GM18519 (cell line): ENCODE measurements at regions not wholly inside any gene's neighbourhood (a gene's known extent, or its start where the extent isn't known, plus 50 kb on each side); places are given as distances from the start of the nearest gene placed in this dataset.

Source experiments
- ATAC-seq: cut with Tn5 transposase; IDR thresholded peaks from one replicate; pipeline ENCODE4 v1.9.1; 2021; ENCODE audit warnings: mild to moderate bottlenecking, moderate library complexity; ENCODE audit not compliant: unreplicated experiment, low FRiP score

DNA sequence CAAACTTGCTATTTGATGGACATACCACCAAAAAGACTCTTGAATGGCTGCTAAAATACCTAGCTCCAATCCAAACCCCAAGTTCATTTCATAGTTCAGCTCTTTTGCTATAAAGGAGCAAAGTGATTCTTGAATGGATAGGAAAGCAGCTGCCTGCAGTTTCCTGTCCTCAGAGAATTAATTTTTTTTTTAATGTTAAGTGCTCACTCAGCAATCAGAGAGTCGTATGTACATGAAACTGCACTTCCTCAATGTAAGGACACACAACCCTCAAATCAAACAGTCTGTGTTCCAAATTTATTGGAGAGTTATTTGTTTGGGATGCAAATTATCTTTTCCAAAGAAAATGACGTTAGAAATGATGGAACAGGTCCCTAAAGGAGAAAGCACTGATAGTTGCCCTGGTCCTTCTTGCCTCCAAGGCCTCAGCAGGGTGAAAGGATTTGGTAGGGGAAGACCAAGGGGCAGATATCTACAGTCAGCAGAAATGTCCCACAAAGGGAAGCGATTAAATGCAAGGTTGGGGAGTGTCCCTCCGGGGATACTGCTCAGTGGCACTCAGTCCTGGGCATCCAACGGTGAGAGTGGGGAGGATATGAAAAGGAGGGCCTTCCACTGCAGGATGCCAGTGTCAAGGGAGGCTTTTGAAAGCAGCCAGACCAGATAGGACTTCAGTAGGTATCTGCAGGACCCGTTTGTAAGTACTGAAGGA lies 67.2 kb upstream of the RASGEF1B start:
- ATAC-seq, result no peak

DNA sequence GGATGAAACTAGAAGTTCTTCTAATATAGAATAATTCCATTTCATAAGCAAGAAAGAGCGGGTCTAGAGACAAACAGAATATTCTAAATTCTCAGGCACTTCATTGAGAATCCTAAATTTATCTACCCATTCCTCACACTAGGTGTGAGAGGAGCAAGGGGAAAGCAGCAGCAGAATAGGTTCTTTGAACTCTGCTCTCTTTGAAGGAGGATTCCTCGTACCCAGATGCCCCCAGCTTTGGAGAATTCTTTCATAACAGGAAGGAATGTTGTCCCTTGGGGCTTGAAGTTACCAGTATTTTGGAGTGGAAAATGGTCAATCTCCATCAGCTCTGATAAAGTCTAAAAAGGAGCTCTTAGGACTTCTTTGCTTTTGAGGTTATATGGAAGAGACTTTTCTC lies 59.7 kb upstream of the RASGEF1B start:
- no peak for ATAC-seq

- no peak for ATAC-seq
These were observed 57.3 kb upstream of the RASGEF1B start for GRCh38 chr4:81528979-81529378.

- ATAC-seq, result no peak
These were observed 56.5 kb upstream of the RASGEF1B start for GRCh38 chr4:81528200-81528599.

- ATAC-seq, result no peak
These were observed 56.0 kb upstream of the RASGEF1B start for GRCh38 chr4:81527709-81528108.

DNA sequence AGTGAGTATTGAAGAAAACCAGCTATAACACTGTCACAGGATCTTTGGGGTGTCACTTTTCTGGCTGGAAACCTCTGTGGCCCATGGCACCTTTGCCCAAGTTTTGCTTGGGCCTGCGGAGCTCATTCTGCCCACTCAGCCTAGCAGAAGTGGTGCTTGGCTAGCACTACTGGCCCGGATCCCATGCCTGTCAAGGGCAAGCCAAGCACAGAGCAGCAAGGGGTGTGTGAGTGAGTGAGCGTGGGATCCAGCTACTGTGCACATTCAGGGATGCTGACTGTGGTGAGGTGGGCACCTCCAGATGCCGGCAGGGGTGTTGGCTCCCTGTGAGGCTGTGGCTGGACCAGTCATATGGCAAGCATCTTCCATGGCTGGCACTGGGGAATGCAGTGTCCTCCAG lies 55.4 kb upstream of the RASGEF1B start:
- no peak for ATAC-seq

DNA sequence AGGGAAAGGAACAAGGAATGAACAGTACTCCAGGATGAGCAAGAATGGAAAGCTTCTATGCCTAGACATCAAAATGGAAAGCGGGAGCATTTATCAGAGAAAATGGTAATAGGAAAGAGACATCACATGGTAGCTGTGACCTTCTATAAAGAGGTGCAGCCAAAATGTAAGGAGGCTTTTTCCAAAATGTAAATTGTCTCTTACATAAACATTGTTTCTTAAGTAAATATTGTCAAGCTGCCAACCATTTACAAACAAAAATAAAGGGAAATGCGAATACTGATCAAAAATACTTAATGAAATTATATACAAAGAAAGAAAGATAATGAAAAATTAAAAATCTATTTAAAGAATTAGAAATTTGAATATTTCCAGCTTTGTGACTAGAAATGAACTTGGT lies 55.0 kb upstream of the RASGEF1B start:
- no peak for ATAC-seq

- no peak for ATAC-seq
These were observed 52.1 kb upstream of the RASGEF1B start for GRCh38 chr4:81523672-81524327.

DNA sequence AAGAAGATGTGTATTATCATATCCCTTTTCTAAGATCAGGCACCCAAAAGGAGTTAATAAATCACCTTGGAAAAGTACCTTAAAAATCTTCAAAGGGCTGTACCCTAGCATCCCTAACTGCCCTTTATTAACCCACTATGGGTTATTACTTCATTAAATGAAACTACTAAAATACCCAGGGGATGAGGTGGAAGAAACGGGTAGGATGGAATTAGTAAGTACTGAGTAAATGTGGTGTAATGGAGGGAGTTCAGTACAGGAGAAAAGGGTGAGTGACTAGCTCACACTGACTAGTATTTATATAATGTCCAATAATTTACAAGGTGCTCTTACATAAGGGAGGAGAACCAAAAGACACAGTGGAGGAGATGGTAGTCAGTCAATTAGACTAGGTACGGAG lies 51.0 kb upstream of the RASGEF1B start:
- ATAC-seq, result no peak

DNA sequence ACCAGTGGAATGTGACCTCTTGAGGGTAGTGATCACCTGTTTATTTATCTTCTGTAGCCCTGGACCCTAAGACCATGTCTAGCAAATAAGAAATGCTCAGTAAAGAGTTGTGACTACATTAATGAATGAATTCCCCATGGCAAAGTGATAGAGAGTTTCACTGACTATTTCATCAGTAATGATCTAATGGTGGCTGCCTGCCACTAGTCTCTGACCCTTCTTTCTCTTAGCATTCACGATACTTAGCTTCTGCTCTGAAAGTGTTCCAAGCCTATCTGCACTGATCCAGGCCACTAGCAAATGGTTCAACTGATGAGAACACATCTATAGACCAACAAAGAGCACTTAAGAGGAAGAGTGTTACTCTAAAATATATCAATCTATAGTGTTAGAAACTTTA lies 50.0 kb upstream of the RASGEF1B start:
- no peak for ATAC-seq
